ENCODE measurements at regions not wholly inside any gene's neighbourhood (a gene's known extent, or its start where the extent isn't known, plus 50 kb on each side); places are given as distances from the start of the nearest gene placed in this dataset.

DNA sequence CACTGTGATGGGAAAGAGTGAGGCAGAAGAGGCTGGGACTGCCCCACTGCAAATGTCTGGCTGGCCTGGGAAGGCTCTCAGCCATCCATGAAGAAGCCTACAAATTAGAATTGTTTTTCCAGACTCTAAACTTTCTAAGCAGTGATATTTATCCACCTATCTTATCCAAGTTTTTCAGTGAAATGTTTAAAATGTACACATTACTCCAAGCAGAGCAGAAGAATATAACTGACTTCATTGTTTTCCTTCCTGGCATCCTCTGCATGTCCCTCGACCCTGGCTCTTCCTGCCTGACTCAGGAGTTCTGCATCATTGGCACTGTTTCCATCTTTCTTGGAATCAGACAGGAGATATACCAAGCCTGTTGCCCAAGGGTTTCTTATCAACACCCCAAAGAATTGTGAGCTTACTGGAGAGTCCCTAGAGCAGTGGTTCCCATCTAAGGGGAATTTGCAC is 401.5 kb upstream of the PROK2 start:
- peak overlapping the region in 1 of 3 donors; percentile 42 for H3K27ac ChIP-seq
- ATAC-seq = no peak

DNA sequence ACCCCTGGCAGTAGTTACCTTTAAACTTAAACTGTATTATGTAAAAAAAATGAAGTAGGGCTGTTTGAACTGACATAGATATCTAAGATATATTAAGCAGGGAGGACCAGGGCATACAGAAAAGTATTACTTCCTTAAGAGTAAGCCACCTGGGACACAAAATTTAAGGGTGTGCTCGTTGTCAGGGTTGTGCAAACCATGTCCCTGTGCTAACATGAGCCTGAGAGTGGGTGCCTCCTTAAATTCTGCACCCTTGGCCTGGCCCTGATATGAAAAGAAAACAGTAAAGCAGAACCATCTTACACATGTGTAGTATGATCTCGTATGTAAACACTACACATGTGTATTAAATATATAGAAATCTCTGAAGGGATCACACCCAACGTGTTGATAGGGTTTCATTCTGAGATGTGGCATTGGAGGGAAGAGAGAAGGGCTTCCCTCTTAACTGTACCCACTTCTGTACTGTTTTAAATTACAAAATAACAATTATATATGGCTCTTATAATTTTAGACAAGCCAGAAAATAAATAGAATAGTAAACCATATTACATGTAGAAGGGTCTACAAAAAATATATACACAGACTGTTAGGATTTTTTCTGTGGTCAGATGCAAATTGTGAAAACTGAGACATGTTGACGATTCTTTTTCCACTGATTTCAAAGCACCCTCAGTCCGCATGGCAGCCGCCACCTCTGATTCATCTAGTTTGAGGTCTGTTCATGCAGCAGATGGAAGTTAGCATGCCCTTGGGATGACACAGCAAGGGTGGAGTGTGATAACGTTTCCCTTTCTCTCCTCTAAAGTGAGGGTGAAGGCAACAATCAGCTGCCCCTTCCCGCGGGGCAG is 400.8 kb upstream of the PROK2 start:
- H3K4me1 ChIP-seq = peaks cover 0 to 23% (median 7%) of the 10 kb centered on the region in 4 donors
- DNase-seq (no peak), ATAC-seq (no peak)
- H3K4me3 ChIP-seq = no peak overlapping the region
- no peaks in the 10 kb centered on the region for H3K9me3 ChIP-seq
- intact Hi-C loops (cut with DNase I) = no loop called here
- no peaks in the 10 kb centered on the region for H3K36me3 ChIP-seq
- no peaks in the 10 kb centered on the region for H3K27me3 ChIP-seq
- peak overlapping the region in 1 of 3 donors; percentile 42 for H3K27ac ChIP-seq
- 45% methylated on average over 9 of the region's 9 CpGs for WGBS (ENCODE audit: insufficient coverage, low coverage, low lambda C conversion rate, missing lambda C conversion rate)
- TF ChIP-seq, protein P1, sequence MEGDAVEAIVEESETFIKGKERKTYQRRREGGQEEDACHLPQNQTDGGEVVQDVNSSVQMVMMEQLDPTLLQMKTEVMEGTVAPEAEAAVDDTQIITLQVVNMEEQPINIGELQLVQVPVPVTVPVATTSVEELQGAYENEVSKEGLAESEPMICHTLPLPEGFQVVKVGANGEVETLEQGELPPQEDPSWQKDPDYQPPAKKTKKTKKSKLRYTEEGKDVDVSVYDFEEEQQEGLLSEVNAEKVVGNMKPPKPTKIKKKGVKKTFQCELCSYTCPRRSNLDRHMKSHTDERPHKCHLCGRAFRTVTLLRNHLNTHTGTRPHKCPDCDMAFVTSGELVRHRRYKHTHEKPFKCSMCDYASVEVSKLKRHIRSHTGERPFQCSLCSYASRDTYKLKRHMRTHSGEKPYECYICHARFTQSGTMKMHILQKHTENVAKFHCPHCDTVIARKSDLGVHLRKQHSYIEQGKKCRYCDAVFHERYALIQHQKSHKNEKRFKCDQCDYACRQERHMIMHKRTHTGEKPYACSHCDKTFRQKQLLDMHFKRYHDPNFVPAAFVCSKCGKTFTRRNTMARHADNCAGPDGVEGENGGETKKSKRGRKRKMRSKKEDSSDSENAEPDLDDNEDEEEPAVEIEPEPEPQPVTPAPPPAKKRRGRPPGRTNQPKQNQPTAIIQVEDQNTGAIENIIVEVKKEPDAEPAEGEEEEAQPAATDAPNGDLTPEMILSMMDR (IDR thresholded peaks at IDR 0.05) = no peak
- no peak for TF ChIP-seq POLR2A (IDR thresholded peaks at IDR 0.05)

More for the DNA sequence above, 401.5 kb upstream of the PROK2 start:
- intact Hi-C loops (cut with DNase I) = no loop called here
- Histone ChIP-seq H3K36me3 (no peaks in the 10 kb centered on the region), H3K27me3 (no peaks in the 10 kb centered on the region), H3K9me3 (no peaks in the 10 kb centered on the region), H3K4me3 (no peak overlapping the region), H3K4me1 (peaks cover 0 to 23% (median 7%) of the 10 kb centered on the region in 4 donors)
- no peak for TF ChIP-seq POLR2A (IDR thresholded peaks at IDR 0.05)
- TF ChIP-seq, protein P1 (IDR thresholded peaks at IDR 0.05) = no peak
- WGBS (ENCODE audit: insufficient coverage, low coverage, low lambda C conversion rate, missing lambda C conversion rate) = 0% methylated on average over 1 of the region's 1 CpG
- no peak for DNase-seq

DNA sequence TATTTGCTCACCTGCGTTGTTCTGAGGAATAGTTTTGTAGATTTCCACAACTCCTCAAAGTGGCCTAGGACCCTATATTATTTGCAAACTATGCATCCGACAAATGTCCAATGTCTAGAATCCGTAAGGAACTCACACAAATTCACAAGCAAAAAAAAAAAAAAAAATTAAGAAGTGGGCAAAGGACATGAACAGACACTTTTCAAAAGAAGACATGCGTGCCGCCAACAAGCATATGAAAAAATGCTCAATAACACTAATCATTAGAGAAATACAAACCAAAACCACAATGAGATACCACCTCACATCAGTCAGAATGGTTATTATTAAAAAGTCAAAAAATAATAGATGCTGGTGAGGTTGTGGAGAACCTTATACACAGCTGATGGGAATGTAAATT is 398.5 kb upstream of the PROK2 start:
- intact Hi-C loops (cut with DNase I) = no loop called here
- DNase-seq (no peak), ATAC-seq (no peak)
- TF ChIP-seq POLR2A (IDR thresholded peaks at IDR 0.05) = no peak
- TF ChIP-seq, protein P1 (IDR thresholded peaks at IDR 0.05) = no peak
- no peaks in the 10 kb centered on the region for H3K9me3 ChIP-seq
- H3K27ac ChIP-seq = no peak overlapping the region
- H3K4me3 ChIP-seq = no peak overlapping the region
- H3K4me1 ChIP-seq = peaks cover 0 to 13% (median 2%) of the 10 kb centered on the region in 4 donors
- 94% methylated on average over 5 of the region's 5 CpGs for WGBS (ENCODE audit: insufficient coverage, low coverage, low lambda C conversion rate, missing lambda C conversion rate)
- H3K36me3 ChIP-seq = no peaks in the 10 kb centered on the region
- no peaks in the 10 kb centered on the region for H3K27me3 ChIP-seq

DNA sequence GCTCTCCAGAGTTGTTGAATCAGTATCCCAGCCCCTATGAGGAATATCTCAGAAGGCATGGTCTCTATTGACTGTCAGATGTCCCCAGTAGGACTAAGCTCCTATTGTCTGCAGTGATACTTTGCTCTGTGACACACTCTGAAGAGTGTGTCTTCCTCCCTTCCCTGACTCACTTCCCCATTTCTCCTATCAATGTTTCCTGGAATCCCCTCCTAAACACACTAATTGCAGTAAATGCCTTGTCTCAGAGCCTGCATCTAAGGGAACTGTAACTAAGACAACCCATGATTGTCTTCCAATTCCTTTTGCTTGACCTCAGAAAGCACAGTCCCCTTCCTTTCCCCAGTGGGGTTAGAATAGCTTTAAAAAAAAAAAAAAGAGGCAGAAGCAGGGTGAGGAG is 397.3 kb upstream of the PROK2 start:
- no peaks in the 10 kb centered on the region for H3K36me3 ChIP-seq
- intact Hi-C loops (cut with DNase I) = no loop called here
- H3K27me3 ChIP-seq = no peaks in the 10 kb centered on the region
- DNase-seq = no peak
- H3K27ac ChIP-seq = no peak overlapping the region
- H3K4me3 ChIP-seq = no peak overlapping the region
- H3K9me3 ChIP-seq = no peaks in the 10 kb centered on the region
- ATAC-seq = peak in 1 of 4 donors; percentile 19
- peaks cover 0 to 12% (median under 1%) of the 10 kb centered on the region in 4 donors for H3K4me1 ChIP-seq
- TF ChIP-seq POLR2A (IDR thresholded peaks at IDR 0.05) = no peak
- TF ChIP-seq, protein P1 (IDR thresholded peaks at IDR 0.05) = no peak

All from right lobe of liver (tissue), 6 donors.